Upper lobe of left lung (tissue), 6 donors: ENCODE measurements at regions not wholly inside any gene's neighbourhood (a gene's known extent, or its start where the extent isn't known, plus 50 kb on each side); places are given as distances from the start of the nearest gene placed in this dataset.

Source experiments
- ATAC-seq, 2 donors: fragments of 200-7000 bp; cut with Tn5 transposase; one replicate each; pipeline ENCODE4 v1.9.1; 2022; ENCODE audit warnings: mild to moderate bottlenecking in 2 of 2, moderate library complexity in 2 of 2; ENCODE audit not compliant: low FRiP score in 2 of 2
- DNase-seq, 2 donors: peaks; one replicate each; pipeline ENCODE4 v3.0.0-alpha.2; 2019 to 2020
- H3K27ac ChIP-seq, 4 donors: fragments of 200-600 bp; sonication (generic); one replicate each; pipeline ENCODE4 v1.5.1; 2016 to 2019
- H3K27me3 ChIP-seq, 4 donors: fragments of 200-600 bp; sonication (generic); one replicate each; pipeline ENCODE4 v1.5.1; 2017 to 2019
- H3K36me3 ChIP-seq, 4 donors: fragments of 200-600 bp; sonication (generic); one replicate each; pipeline ENCODE4 v1.5.1; 2016 to 2019
- H3K4me1 ChIP-seq, 4 donors: fragments of 200-600 bp; sonication (generic); one replicate each; pipeline ENCODE4 v1.5.1; 2018 to 2019
- H3K4me3 ChIP-seq, 4 donors: fragments of 200-600 bp; sonication (generic); one replicate each; pipeline ENCODE4 v1.5.1; 2017 to 2019; ENCODE audit warnings: mild to moderate bottlenecking in 2 of 4, moderate library complexity in 1 of 4
- H3K9me3 ChIP-seq, 4 donors: fragments of 200-600 bp; sonication (generic); one replicate each; pipeline ENCODE4 v1.5.1; 2018 to 2019
- EP300 ChIP-seq, 4 donors: sonication (generic); formaldehyde crosslinking; IDR thresholded peaks; one replicate each; pipeline ENCODE4 v1.5.1; 2017; ENCODE audit warnings: antibody characterized with exemption in 4 of 4, control low read depth in 2 of 4
- POLR2A ChIP-seq, 4 donors: fragments of 450-650 bp; IDR thresholded peaks; one replicate each; pipeline ENCODE4 v1.5.1; 2016 to 2017; ENCODE audit warnings: antibody characterized with exemption in 4 of 4, mild to moderate bottlenecking in 2 of 4
- POLR2AphosphoS5 ChIP-seq, 2 donors: sonication (generic); formaldehyde crosslinking; IDR thresholded peaks; one replicate each; pipeline ENCODE4 v1.5.1; 2017; ENCODE audit warnings: antibody characterized with exemption in 2 of 2
- WGBS, 2 donors: methylation state at CpG; one replicate each; pipeline ENCODE4 v1.1.5; 2017 to 2018; 5-methylcytosine and 5-hydroxymethylcytosine counted together
- TF ChIP-seq, protein P1 (sequence below), 6 experiments: fragments of 450-650 bp in 4 of 6; fragments of 200-600 bp in 2 of 6; sonication (generic) in 2 of 6; IDR thresholded peaks; one replicate each; pipeline ENCODE4 v1.5.1; 2016 to 2019; ENCODE audit warnings: antibody characterized with exemption in 6 of 6
- donor health status: DM: no; HTN: no; CAD: no; lungs with moderate emphysema.
- donor health status: DM: no; HTN: yes; CAD: no; lungs with severe emphysema.

DNA sequence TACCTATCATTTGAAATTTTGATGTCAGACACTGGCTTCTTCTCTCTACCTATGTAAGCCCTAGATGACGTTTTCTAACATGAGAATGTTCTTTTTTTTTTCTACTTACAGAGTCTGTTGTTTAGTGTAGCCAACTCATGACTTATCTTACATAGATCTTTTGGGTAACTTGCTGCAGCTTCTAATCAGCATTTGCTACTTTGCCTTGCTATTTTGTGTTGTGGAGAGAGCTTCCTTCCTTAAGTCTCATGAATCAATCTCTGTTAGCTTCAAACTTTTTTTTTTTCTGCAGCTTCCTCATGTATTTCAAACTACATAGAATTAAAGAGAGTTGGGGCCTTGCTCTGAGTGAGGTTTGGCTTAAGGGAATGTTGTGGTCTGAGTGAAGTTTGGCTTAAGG is 568.7 kb upstream of the BCHE start:
- Histone ChIP-seq H3K27me3 (no peaks in the 10 kb centered on the region), H3K27ac (no peak overlapping the region), H3K9me3 (no peaks in the 10 kb centered on the region), H3K36me3 (no peaks in the 10 kb centered on the region), H3K4me3 (no peak overlapping the region), H3K4me1 (no peaks in the 10 kb centered on the region)
- TF ChIP-seq, protein P1, sequence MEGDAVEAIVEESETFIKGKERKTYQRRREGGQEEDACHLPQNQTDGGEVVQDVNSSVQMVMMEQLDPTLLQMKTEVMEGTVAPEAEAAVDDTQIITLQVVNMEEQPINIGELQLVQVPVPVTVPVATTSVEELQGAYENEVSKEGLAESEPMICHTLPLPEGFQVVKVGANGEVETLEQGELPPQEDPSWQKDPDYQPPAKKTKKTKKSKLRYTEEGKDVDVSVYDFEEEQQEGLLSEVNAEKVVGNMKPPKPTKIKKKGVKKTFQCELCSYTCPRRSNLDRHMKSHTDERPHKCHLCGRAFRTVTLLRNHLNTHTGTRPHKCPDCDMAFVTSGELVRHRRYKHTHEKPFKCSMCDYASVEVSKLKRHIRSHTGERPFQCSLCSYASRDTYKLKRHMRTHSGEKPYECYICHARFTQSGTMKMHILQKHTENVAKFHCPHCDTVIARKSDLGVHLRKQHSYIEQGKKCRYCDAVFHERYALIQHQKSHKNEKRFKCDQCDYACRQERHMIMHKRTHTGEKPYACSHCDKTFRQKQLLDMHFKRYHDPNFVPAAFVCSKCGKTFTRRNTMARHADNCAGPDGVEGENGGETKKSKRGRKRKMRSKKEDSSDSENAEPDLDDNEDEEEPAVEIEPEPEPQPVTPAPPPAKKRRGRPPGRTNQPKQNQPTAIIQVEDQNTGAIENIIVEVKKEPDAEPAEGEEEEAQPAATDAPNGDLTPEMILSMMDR (IDR thresholded peaks at IDR 0.05), result no peak
- no peak for TF ChIP-seq POLR2A (IDR thresholded peaks at IDR 0.05)
- TF ChIP-seq EP300 (IDR thresholded peaks at IDR 0.05), result no peak
- no peak for TF ChIP-seq POLR2AphosphoS5 (IDR thresholded peaks at IDR 0.05)
- 37 to 46% methylated on average over 1 of the region's 1 CpG for WGBS, 2 donors
- ATAC-seq (no peak), DNase-seq (no peak)

DNA sequence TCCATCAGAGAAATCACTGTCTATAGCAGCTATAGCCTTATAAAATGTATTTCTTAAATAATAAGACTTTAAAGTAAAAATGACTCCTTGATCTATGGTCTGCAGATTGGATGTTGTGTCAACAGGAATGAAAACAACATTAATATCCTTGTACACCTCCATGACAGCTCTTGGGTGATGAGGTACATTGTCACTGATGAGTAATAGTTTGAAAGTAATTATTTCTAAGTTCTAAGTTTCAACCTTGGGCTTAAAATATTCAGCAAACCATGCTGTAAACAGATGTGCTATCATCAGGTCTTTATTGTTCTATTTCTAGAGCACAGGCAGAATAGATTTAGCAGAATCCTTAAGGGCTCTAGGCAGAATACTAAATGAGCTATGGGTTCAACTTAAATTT is 568.2 kb upstream of the BCHE start:
- ATAC-seq (no peak), DNase-seq (no peak)
- H3K4me3 ChIP-seq, result no peak overlapping the region
- TF ChIP-seq POLR2AphosphoS5 (IDR thresholded peaks at IDR 0.05), result no peak
- H3K27ac ChIP-seq, result no peak overlapping the region
- no peaks in the 10 kb centered on the region for H3K27me3 ChIP-seq
- no peaks in the 10 kb centered on the region for H3K36me3 ChIP-seq
- H3K4me1 ChIP-seq, result no peaks in the 10 kb centered on the region
- H3K9me3 ChIP-seq, result no peaks in the 10 kb centered on the region

DNA sequence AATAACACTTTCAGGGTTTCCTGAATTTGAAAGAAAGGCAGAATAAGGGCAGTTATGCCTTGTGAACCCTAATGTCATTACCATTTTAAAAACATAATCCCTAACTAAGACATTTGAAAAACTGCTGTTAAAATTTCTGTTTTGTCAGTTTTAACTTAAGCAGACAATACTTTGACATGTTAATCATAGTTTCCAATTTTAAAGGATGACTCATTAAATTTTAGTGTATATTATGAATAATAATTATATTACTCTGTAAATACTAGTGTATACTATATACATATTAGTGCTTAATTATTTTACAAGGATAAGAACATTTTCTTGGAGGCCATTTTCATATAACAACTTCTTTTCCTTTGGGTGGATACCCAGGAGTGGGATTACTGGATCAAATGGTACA is 553.1 kb upstream of the BCHE start:
- H3K36me3 ChIP-seq, result no peaks in the 10 kb centered on the region
- H3K27ac ChIP-seq, result no peak overlapping the region
- peaks cover 0 to 5% (median 0%) of the 10 kb centered on the region in 4 donors for H3K9me3 ChIP-seq
- H3K27me3 ChIP-seq, result no peaks in the 10 kb centered on the region
- H3K4me3 ChIP-seq, result no peak overlapping the region
- ATAC-seq, result no peak
- DNase-seq, result no peak
- no peaks in the 10 kb centered on the region for H3K4me1 ChIP-seq
- TF ChIP-seq, protein P1 (IDR thresholded peaks at IDR 0.05), result no peak
- TF ChIP-seq POLR2A (IDR thresholded peaks at IDR 0.05) (no peak), EP300 (IDR thresholded peaks at IDR 0.05) (no peak), POLR2AphosphoS5 (IDR thresholded peaks at IDR 0.05) (no peak)

DNA sequence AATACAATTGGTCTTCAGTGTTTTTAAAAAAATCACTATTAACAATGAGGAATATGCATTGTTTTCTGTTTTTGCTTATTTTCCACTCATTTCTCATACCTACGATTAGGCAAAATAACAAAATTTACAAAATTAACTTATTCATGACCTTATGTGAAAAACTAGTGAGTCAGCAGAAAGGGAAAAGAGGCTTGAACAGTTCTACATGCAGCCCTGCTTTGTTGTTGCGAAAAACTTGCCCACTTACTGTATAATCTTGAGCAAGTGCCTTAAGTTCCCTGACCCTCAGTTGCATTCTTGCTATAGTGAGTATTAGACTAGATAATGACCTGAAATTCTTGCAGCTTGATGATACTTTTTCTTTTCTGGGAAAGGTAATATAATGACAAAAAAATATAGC is 551.1 kb upstream of the BCHE start:
- ATAC-seq (no peak), DNase-seq (no peak)
- Histone ChIP-seq H3K27me3 (no peaks in the 10 kb centered on the region), H3K4me1 (no peaks in the 10 kb centered on the region), H3K4me3 (no peak overlapping the region), H3K27ac (no peak overlapping the region), H3K36me3 (no peaks in the 10 kb centered on the region), H3K9me3 (no peaks in the 10 kb centered on the region)
- WGBS, 2 donors, result 73 to 83% methylated on average over 2 of the region's 2 CpGs
- TF ChIP-seq, protein P1 (IDR thresholded peaks at IDR 0.05), result no peak
- TF ChIP-seq POLR2A (IDR thresholded peaks at IDR 0.05), result no peak
- TF ChIP-seq POLR2AphosphoS5 (IDR thresholded peaks at IDR 0.05), result no peak
- no peak for TF ChIP-seq EP300 (IDR thresholded peaks at IDR 0.05)

DNA sequence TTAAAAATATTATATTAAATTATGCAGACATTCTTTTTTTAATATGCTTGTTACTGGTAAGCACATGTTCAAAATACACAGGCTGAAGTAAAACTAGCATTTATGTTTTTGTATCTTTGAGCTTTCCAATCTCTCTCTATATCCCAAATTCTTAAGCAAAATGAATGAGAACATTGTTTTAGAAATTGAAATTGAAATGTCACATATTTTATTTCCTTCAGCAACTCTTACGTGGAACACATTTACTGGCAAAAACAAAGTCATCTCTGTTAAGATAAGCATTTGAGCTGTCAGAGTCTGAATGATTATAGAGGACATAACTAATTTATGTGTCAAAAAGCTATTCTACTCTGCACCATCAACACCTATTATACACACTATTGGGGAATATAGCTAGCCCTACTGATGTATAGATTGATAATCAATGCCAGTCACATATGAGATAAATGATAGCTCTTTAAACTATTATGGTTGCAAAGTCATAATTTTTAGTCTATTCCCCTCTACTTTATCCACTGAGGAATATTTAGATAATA is 535.4 kb upstream of the BCHE start:
- ATAC-seq (no peak), DNase-seq (no peak)
- no peaks in the 10 kb centered on the region for H3K9me3 ChIP-seq
- no peaks in the 10 kb centered on the region for H3K36me3 ChIP-seq
- no peak overlapping the region for H3K4me3 ChIP-seq
- 77% methylated on average over 1 of the region's 1 CpG for WGBS, 2 donors
- no peaks in the 10 kb centered on the region for H3K27me3 ChIP-seq
- H3K27ac ChIP-seq, result no peak overlapping the region
- H3K4me1 ChIP-seq, result no peaks in the 10 kb centered on the region
- TF ChIP-seq POLR2AphosphoS5 (IDR thresholded peaks at IDR 0.05) (no peak), POLR2A (IDR thresholded peaks at IDR 0.05) (no peak), EP300 (IDR thresholded peaks at IDR 0.05) (no peak)
- TF ChIP-seq, protein P1 (IDR thresholded peaks at IDR 0.05), result no peak
